SJSA1 (cell line): ENCODE measurements at regions not wholly inside any gene's neighbourhood (a gene's known extent, or its start where the extent isn't known, plus 50 kb on each side); places are given as distances from the start of the nearest gene placed in this dataset.
"Not testable (repeated sequence)": the region's sequence is repeated elsewhere in the genome, so short reads cannot be mapped to it uniquely, and the experiment has no call there.

Experiments
- DNase-seq, 2 experiments: peaks; one replicate each; pipeline ENCODE4 v3.0.0-alpha.2; 2015 to 2020; ENCODE audit warnings: low spot score in 2 of 2, low read depth in 1 of 2
- H3K27ac ChIP-seq: fragments of 250-450 bp; sonication (Bioruptor Pico); 2 replicates; pipeline ENCODE4 v1.5.1; 2020; ENCODE audit warnings: mild to moderate bottlenecking, moderate library complexity
- H3K27me3 ChIP-seq: fragments of 250-450 bp; sonication (Bioruptor Pico); replicated peaks from 2 replicates; pipeline ENCODE4 v1.5.1; 2020; ENCODE audit warnings: mild to moderate bottlenecking, moderate library complexity
- H3K36me3 ChIP-seq: fragments of 250-450 bp; sonication (Bioruptor Pico); 2 replicates; pipeline ENCODE4 v1.5.1; 2020; ENCODE audit warnings: mild to moderate bottlenecking
- H3K4me1 ChIP-seq: fragments of 250-450 bp; sonication (Bioruptor Pico); replicated peaks from 2 replicates; pipeline ENCODE4 v1.6.1; 2021; ENCODE audit warnings: mild to moderate bottlenecking
- H3K4me3 ChIP-seq: fragments of 250-450 bp; sonication (Bioruptor Pico); 2 replicates; pipeline ENCODE4 v1.5.1; 2020; ENCODE audit warnings: mild to moderate bottlenecking
- H3K9me3 ChIP-seq: fragments of 250-450 bp; sonication (Bioruptor Pico); replicated peaks from 2 replicates; pipeline ENCODE4 v1.5.1; 2020; ENCODE audit warnings: mild to moderate bottlenecking

DNA sequence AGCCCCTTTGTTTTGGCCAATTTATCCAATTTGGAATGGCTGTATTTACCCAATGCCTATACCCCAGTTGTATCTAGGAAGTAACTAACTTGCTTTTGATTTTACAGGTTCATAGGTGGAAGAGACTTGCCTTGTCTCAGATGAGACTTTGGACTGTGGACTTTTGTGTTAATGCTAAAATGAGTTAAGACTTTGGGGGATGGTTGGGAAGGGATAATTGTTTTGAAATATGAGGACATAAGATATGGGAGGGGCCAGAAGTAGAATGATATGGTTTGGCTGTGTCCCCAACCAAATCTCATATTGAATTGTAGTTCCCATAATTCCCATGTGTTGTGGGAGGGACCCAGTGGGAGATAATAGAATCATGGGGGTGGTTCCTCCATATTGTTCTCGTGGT lies 94.4 kb upstream of the TMEM170B start:
- H3K27me3 ChIP-seq, H3K9me3 ChIP-seq, DNase-seq: not testable (repeated sequence)

GRCh38 chr6:11442495-11442894 lies 95.1 kb upstream of the TMEM170B start:
- no peak for DNase-seq
- Histone ChIP-seq H3K27ac (no peak overlapping the region), H3K4me1 (peaks cover 6% of the 10 kb centered on the region; the same call in 1 of the 2 replicates), H3K9me3 (no peaks in the 10 kb centered on the region), H3K4me3 (no peak overlapping the region), H3K27me3 (no peaks in the 10 kb centered on the region), H3K36me3 (no peaks in the 10 kb centered on the region)

More for the DNA sequence above, 94.4 kb upstream of the TMEM170B start:
- not testable (repeated sequence) for H3K36me3 ChIP-seq, H3K4me1 ChIP-seq, H3K27ac ChIP-seq, H3K4me3 ChIP-seq

DNA sequence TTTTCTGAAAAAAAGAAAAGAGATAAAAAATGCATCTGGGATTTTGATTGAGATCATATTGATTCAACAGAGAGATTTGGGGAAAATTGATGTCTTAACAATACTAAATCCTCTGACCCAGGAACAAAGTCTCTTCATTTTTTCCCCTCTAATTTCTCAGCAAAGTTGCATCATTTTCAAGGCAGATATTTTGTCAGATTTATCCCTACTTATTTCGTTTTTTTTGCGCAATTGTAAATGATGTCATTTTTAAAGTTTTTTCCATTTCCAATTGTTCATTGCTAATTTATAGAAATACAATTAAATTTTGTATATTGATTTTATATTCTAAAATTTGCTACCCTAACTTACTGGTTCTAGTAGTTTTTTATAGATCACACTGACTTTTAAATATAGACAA lies 97.7 kb upstream of the TMEM170B start:
- Histone ChIP-seq H3K27ac (no peak overlapping the region), H3K27me3 (no peaks in the 10 kb centered on the region), H3K9me3 (no peaks in the 10 kb centered on the region), H3K4me3 (no peak overlapping the region), H3K4me1 (peaks cover 12% of the 10 kb centered on the region), H3K36me3 (no peaks in the 10 kb centered on the region)
- DNase-seq: no peak

GRCh38 chr6:11439017-11439420 lies 98.5 kb upstream of the TMEM170B start:
- DNase-seq: no peak
- peaks cover 20% of the 10 kb centered on the region for H3K4me1 ChIP-seq

GRCh38 chr6:11437824-11438459 lies 99.6 kb upstream of the TMEM170B start:
- H3K4me1 ChIP-seq: peaks cover 31% of the 10 kb centered on the region
- H3K4me3 ChIP-seq: no peak overlapping the region

More at GRCh38 chr6:11439017-11439420, 98.5 kb upstream of the TMEM170B start:
- Histone ChIP-seq H3K36me3 (no peaks in the 10 kb centered on the region), H3K27ac (no peak overlapping the region), H3K4me3 (no peak overlapping the region), H3K27me3 (no peaks in the 10 kb centered on the region), H3K9me3 (no peaks in the 10 kb centered on the region)

DNA sequence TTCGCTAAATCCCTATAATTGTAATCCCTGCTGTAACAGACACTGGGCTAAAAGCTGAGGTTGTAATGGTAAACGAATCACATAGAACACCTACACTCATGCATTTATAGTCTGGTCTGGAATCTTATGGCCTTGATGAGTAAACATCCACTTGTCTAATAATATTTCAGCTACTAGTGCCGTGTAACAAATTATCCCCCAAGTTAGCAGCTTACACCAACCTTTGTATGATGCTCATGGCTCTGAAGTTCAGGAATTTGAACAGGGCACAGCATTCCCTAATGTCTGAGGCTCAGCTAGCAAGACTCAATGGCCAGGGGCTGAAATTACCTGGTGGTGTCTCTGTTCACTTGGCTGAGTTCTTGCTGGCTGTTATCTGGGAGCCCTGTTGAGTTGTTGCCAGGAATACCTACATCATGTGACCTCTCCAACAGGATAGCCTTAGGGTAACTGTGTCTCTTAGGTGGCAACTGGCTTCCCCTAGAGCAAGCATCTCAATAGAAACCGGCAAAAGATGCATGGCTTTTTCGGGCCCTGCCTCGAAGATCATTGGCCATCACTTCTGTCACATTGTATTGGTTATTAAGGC lies 100.9 kb upstream of the TMEM170B start:
- Histone ChIP-seq H3K4me3 (no peak overlapping the region), H3K9me3 (no peaks in the 10 kb centered on the region), H3K4me1 (peaks cover 42% of the 10 kb centered on the region), H3K27ac (no peak overlapping the region), H3K27me3 (no peaks in the 10 kb centered on the region), H3K36me3 (no peaks in the 10 kb centered on the region)
- DNase-seq: no peak

More at GRCh38 chr6:11437824-11438459, 99.6 kb upstream of the TMEM170B start:
- H3K36me3 ChIP-seq: no peaks in the 10 kb centered on the region
- H3K27ac ChIP-seq: no peak overlapping the region
- H3K9me3 ChIP-seq: no peaks in the 10 kb centered on the region
- no peak for DNase-seq
- H3K27me3 ChIP-seq: no peaks in the 10 kb centered on the region

DNA sequence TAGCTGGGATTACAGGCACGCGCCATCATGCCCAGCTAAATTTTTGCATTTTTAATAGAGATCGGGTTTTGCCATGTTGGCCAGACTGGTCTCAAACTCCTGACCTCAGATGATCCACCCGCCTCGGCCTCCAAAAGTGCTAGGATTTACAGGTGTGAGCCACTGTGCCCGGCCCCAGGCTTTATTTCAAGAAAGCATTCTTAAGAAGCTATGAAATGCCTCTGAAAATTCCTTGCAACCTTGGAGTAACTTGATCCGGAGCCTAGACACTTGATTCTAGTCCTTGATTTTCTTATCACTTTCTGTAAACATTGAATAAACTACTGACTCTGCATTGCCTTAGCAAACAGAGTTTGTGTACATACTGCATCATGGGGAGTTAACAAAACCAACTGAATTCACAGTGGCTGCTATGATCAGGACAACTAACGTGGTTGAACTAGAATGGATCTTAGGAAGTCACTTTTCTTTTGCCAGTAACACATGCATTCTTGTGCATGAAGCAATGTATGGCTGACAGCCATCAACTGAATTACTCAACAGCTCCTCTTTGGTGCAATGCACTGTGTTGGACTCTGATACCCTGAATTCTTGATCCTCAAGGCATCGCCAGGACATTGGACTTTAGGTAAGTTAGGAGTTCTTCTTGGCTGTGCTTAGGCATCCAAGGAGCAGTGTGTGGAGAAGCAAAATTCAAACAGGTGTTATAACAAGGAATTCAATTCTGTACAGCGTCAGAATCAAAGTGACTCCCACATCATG lies 102.8 kb upstream of the TMEM170B start:
- Histone ChIP-seq H3K36me3 (no peaks in the 10 kb centered on the region), H3K27ac (peak overlapping the region; percentile 77), H3K4me1 (peaks cover 50% of the 10 kb centered on the region), H3K9me3 (no peaks in the 10 kb centered on the region), H3K4me3 (no peak overlapping the region), H3K27me3 (no peaks in the 10 kb centered on the region)
- DNase-seq: peak in 1 of 2 experiments; percentile 65

GRCh38 chr6:11433860-11434259 lies 103.7 kb upstream of the TMEM170B start:
- peaks cover 58% of the 10 kb centered on the region for H3K4me1 ChIP-seq
- DNase-seq: peak in 1 of 2 experiments; percentile 12
- H3K4me3 ChIP-seq: no peak overlapping the region
- H3K27me3 ChIP-seq: no peaks in the 10 kb centered on the region
- no peaks in the 10 kb centered on the region for H3K36me3 ChIP-seq
- H3K9me3 ChIP-seq: no peaks in the 10 kb centered on the region
- peak overlapping the region; percentile 77 for H3K27ac ChIP-seq

DNA sequence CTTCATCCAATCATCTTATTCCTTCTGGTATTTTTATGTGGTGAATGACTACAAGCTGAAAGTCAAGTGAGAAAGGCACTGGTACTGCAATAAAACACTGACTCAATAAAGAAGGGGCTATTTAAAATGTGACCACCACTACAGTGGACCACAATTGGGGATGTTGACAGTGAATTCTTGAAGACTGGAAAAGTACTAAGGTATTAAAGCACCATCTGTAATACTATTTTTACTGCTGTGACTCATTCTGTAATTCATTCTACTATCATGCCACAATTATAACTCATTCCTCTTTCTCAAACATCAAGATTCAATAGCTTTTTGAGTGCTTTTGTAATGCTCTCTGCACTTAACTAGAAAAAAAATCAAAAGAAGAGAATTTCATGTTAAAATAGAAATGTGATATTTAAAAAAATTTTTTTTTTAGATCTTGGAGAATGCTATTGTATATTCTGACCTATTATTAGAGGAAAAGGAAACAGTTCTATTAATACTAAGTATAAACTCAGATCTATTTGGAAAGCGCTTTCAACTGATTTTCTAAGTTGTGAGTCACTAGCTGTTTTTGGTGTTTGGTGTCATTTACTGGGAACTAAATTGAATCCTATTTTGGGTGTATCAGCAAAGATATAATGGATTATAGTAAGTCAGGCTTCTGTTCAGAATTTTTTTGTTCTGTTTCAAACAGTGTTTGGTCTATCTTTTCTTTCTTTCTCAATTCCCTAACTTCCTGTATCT lies 104.7 kb upstream of the TMEM170B start:
- Histone ChIP-seq H3K36me3 (no peaks in the 10 kb centered on the region), H3K9me3 (no peaks in the 10 kb centered on the region), H3K27me3 (no peaks in the 10 kb centered on the region), H3K4me3 (no peak overlapping the region), H3K27ac (peak overlapping the region; percentile 77), H3K4me1 (peaks cover 62% of the 10 kb centered on the region)
- DNase-seq: peak in 1 of 2 experiments; percentile 91

GRCh38 chr6:11432091-11432490 lies 105.5 kb upstream of the TMEM170B start:
- Histone ChIP-seq H3K27me3 (no peaks in the 10 kb centered on the region), H3K4me3 (no peak overlapping the region), H3K9me3 (no peaks in the 10 kb centered on the region), H3K27ac (peak overlapping the region; percentile 77), H3K36me3 (no peaks in the 10 kb centered on the region), H3K4me1 (peaks cover 68% of the 10 kb centered on the region)
- DNase-seq: no peak

- Histone ChIP-seq H3K36me3 (no peaks in the 10 kb centered on the region), H3K27me3 (no peaks in the 10 kb centered on the region), H3K9me3 (no peaks in the 10 kb centered on the region), H3K4me1 (peaks cover 72% of the 10 kb centered on the region), H3K27ac (peak overlapping the region; percentile 77; the same call in 1 of the 2 replicates), H3K4me3 (no peak overlapping the region)
- no peak for DNase-seq
These were observed 106.1 kb upstream of the TMEM170B start for GRCh38 chr6:11431455-11431937.

GRCh38 chr6:11430036-11430435 lies 107.5 kb upstream of the TMEM170B start:
- no peak for DNase-seq
- H3K27ac ChIP-seq: peak overlapping the region; percentile 71; the same call in 1 of the 2 replicates
- H3K4me1 ChIP-seq: peaks cover 82% of the 10 kb centered on the region

GRCh38 chr6:11429577-11429976 lies 108.0 kb upstream of the TMEM170B start:
- no peaks in the 10 kb centered on the region for H3K9me3 ChIP-seq
- H3K36me3 ChIP-seq: no peaks in the 10 kb centered on the region
- H3K4me1 ChIP-seq: peaks cover 82% of the 10 kb centered on the region
- no peaks in the 10 kb centered on the region for H3K27me3 ChIP-seq
- DNase-seq: no peak
- H3K27ac ChIP-seq: peak overlapping the region; percentile 71
- no peak overlapping the region for H3K4me3 ChIP-seq

More at GRCh38 chr6:11430036-11430435, 107.5 kb upstream of the TMEM170B start:
- H3K27me3 ChIP-seq: no peaks in the 10 kb centered on the region
- H3K9me3 ChIP-seq: no peaks in the 10 kb centered on the region
- H3K36me3 ChIP-seq: no peaks in the 10 kb centered on the region
- no peak overlapping the region for H3K4me3 ChIP-seq
